ENCODE measurements at regions not wholly inside any gene's neighbourhood (a gene's known extent, or its start where the extent isn't known, plus 50 kb on each side); places are given as distances from the start of the nearest gene placed in this dataset.
"Not testable (repeated sequence)": the region's sequence is repeated elsewhere in the genome, so short reads cannot be mapped to it uniquely, and the experiment has no call there.

GRCh38 chr1:195005338-195005737 lies 1602.9 kb downstream of the KCNT2 start:
- DNase-seq, result no peak

- DNase-seq, result no peak
Measured at GRCh38 chr1:194990483-194990882, 1617.8 kb downstream of the KCNT2 start.

- no peak for DNase-seq
Measured at GRCh38 chr1:194975913-194976312, 1632.3 kb downstream of the KCNT2 start.

- DNase-seq, result no peak
Measured at GRCh38 chr1:194968916-194969315, 1639.3 kb downstream of the KCNT2 start.

- DNase-seq, result no peak
Measured at GRCh38 chr1:194959795-194960194, 1648.4 kb downstream of the KCNT2 start.

GRCh38 chr1:194952171-194952570 lies 1656.1 kb downstream of the KCNT2 start:
- no peak for DNase-seq

- no peak for DNase-seq
Measured at GRCh38 chr1:194950584-194950983, 1657.7 kb downstream of the KCNT2 start.

- no peak for DNase-seq
Measured at GRCh38 chr1:194940336-194941030, 1667.8 kb downstream of the KCNT2 start.

GRCh38 chr1:194935864-194936263 lies 1672.4 kb downstream of the KCNT2 start:
- DNase-seq, result no peak

GRCh38 chr1:194931166-194931565 lies 1677.1 kb downstream of the KCNT2 start:
- DNase-seq, result no peak

GRCh38 chr1:194930132-194930531 lies 1678.1 kb downstream of the KCNT2 start:
- DNase-seq, result no peak

- no peak for DNase-seq
Measured at GRCh38 chr1:194929357-194929756, 1678.9 kb downstream of the KCNT2 start.

- no peak for DNase-seq
Measured at GRCh38 chr1:194919146-194919545, 1689.1 kb downstream of the KCNT2 start.

GRCh38 chr1:194917769-194918168 lies 1690.5 kb downstream of the KCNT2 start:
- DNase-seq, result no peak

GRCh38 chr1:194908643-194909042 lies 1699.6 kb downstream of the KCNT2 start:
- DNase-seq, result no peak

GRCh38 chr1:194903524-194903923 lies 1704.7 kb downstream of the KCNT2 start:
- no peak for DNase-seq

GRCh38 chr1:194889310-194889709 lies 1702.9 kb upstream of the B3GALT2 start:
- DNase-seq, result no peak

- no peak for DNase-seq
Measured at GRCh38 chr1:194870860-194871259, 1684.4 kb upstream of the B3GALT2 start.

- no peak for DNase-seq
Measured at GRCh38 chr1:194866153-194866552, 1679.7 kb upstream of the B3GALT2 start.

- DNase-seq, result no peak
Measured at GRCh38 chr1:194865383-194865782, 1679.0 kb upstream of the B3GALT2 start.

- no peak for DNase-seq
Measured at GRCh38 chr1:194862129-194862528, 1675.7 kb upstream of the B3GALT2 start.

GRCh38 chr1:194860248-194861201 lies 1674.1 kb upstream of the B3GALT2 start:
- DNase-seq, result no peak

- not testable (repeated sequence) for DNase-seq
Measured at GRCh38 chr1:194859481-194860154, 1673.2 kb upstream of the B3GALT2 start.

All from T1000 (cell line).